ENCODE measurements at regions not wholly inside any gene's neighbourhood (a gene's known extent, or its start where the extent isn't known, plus 50 kb on each side); places are given as distances from the start of the nearest gene placed in this dataset.

DNA sequence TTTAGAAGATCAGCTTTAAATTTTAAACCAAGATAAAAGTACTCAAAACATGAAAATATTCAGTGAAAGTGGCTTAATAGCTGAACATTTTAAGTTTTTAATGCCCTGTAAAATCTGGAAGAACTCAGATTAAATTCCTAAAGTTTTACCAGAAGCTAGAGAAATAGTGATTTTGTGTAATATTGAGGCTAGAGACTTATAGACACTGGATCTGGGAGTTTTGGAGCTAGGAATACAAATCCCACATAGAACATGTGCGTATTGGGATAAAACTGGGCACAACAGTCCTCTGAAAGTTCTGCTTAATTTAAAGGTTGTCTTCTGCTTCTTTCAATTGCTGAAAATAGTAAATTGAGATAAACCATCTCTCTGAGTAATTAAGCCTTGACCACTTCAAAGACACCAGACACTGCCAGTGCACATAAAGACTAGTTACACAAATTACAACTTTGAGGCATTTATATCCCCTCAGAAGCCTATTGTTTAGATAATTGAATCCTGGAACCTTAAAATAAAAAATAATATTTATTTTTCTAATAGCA is 1382.5 kb downstream of the OTOL1 start:
- H3K36me3 ChIP-seq (replicated peaks in 1 of 2; ENCODE audit: control insufficient read depth in 1 of 2, insufficient read depth in 2 of 2, low read length in 2 of 2), result no peaks in the 10 kb centered on the region
- in situ Hi-C loops (cut with HindIII; ENCODE audit: extremely low pct_ligation_motif_present, low pct_unique_long_range_greater_than_20kb), result no loop called here
- no peak for FAIRE-seq
- no peaks in the 10 kb centered on the region for H3K27me3 ChIP-seq (ENCODE audit: control insufficient read depth in 1 of 2, insufficient read depth in 2 of 2, low read length in 2 of 2)
- no peak for ATAC-seq
- POLR2A ChIA-PET, result no interaction called here
- intact Hi-C loops (cut with micrococcal nuclease; ENCODE audit: unreplicated experiment), result no loop called here
- H3K4me2 ChIP-seq (ENCODE audit: low read depth, low read length), result no peak overlapping the region
- DNase-seq (ENCODE audit: low spot score), result no peak
- H3K9ac ChIP-seq (ENCODE audit: insufficient read depth, low read depth, low read length), result no peak overlapping the region
- H3K79me2 ChIP-seq (ENCODE audit: insufficient read depth, low read length), result no peaks in the 10 kb centered on the region
- H3K4me3 ChIP-seq (replicated peaks in 1 of 3; ENCODE audit: insufficient read depth in 1 of 3, low read depth in 2 of 3, low read length in 3 of 3), result no peak overlapping the region
- H3K27ac ChIP-seq (ENCODE audit: extremely low read length, insufficient read depth, low read length), result no peak overlapping the region
- no peaks in the 10 kb centered on the region for H4K20me1 ChIP-seq (ENCODE audit: insufficient read depth, low read length)
- no peaks in the 10 kb centered on the region for H3K9me3 ChIP-seq (ENCODE audit: low read length)
- CTCF ChIA-PET (ENCODE audit: low intra/inter-chr PET ratio, low total read pairs), result no interaction called here
- no peaks in the 10 kb centered on the region for H3K4me1 ChIP-seq (ENCODE audit: insufficient read depth, low read length)
- 0% methylated on average over 1 of the region's 1 CpG for WGBS (ENCODE audit: low lambda C conversion rate)
- BruUV-seq (replicated peaks), result no TSS peak
- no peak overlapping the region for H2AFZ ChIP-seq (ENCODE audit: low read length)
- TF ChIP-seq HDAC2 (CRISPR knock-in tag; IDR thresholded peaks at IDR 0.05) (no peak), CCDC6 (CRISPR knock-in tag; IDR thresholded peaks at IDR 0.05) (no peak), TOPORS (CRISPR knock-in tag; IDR thresholded peaks at IDR 0.05) (no peak), AGO2 (optimal IDR thresholded peaks at IDR 0.05; ENCODE audit: low read depth, low read length) (no peak), ZNF10 (CRISPR knock-in tag; IDR thresholded peaks at IDR 0.05; ENCODE audit: borderline replicate concordance, low read depth) (no peak), HCFC1 (IDR thresholded peaks at IDR 0.05; ENCODE audit: low read depth, low read length) (no peak), RAD21 (CRISPR knock-in tag; IDR thresholded peaks at IDR 0.05) (no peak), ZNF652 (CRISPR knock-in tag; IDR thresholded peaks at IDR 0.05; ENCODE audit: borderline replicate concordance, low read depth) (no peak), IKZF1 (IDR thresholded peaks at IDR 0.05) (no peak), BHLHE40 (IDR thresholded peaks at IDR 0.05; ENCODE audit: low read length) (no peak), ZNF883 (CRISPR knock-in tag; IDR thresholded peaks at IDR 0.05; ENCODE audit: not compliant biosample characterization) (no peak), FOXM1 (CRISPR knock-in tag; IDR thresholded peaks at IDR 0.05) (no peak), SNRNP70 (IDR thresholded peaks at IDR 0.05; ENCODE audit: low read depth, low read length) (no peak), ZNF329 (CRISPR knock-in tag; IDR thresholded peaks at IDR 0.05; ENCODE audit: low read depth) (no peak), PHF8 (CRISPR knock-in tag; IDR thresholded peaks at IDR 0.05) (no peak), MAFK (conservative IDR thresholded peaks at IDR 0.05 in 1 of 2, IDR thresholded peaks at IDR 0.05 in 1 of 2; ENCODE audit: low read length in 2 of 2) (no peak)
- TF ChIP-seq, protein P1, sequence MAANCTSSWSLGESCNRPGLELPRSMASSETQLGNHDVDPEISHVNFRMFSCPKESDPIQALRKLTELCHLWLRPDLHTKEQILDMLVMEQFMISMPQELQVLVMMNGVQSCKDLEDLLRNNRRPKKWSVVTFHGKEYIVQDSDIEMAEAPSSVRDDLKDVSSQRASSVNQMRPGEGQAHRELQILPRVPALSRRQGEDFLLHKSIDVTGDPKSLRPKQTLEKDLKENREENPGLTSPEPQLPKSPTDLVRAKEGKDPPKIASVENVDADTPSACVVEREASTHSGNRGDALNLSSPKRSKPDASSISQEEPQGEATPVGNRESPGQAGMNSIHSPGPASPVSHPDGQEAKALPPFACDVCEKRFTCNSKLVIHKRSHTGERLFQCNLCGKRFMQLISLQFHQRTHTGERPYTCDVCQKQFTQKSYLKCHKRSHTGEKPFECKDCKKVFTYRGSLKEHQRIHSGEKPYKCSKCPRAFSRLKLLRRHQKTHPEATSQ (CRISPR knock-in tag; IDR thresholded peaks at IDR 0.05; ENCODE audit: borderline replicate concordance), result no peak
- TF ChIP-seq, protein P2, sequence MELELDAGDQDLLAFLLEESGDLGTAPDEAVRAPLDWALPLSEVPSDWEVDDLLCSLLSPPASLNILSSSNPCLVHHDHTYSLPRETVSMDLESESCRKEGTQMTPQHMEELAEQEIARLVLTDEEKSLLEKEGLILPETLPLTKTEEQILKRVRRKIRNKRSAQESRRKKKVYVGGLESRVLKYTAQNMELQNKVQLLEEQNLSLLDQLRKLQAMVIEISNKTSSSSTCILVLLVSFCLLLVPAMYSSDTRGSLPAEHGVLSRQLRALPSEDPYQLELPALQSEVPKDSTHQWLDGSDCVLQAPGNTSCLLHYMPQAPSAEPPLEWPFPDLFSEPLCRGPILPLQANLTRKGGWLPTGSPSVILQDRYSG (CRISPR knock-in tag; IDR thresholded peaks at IDR 0.05), result no peak
- TF ChIP-seq, protein P3, sequence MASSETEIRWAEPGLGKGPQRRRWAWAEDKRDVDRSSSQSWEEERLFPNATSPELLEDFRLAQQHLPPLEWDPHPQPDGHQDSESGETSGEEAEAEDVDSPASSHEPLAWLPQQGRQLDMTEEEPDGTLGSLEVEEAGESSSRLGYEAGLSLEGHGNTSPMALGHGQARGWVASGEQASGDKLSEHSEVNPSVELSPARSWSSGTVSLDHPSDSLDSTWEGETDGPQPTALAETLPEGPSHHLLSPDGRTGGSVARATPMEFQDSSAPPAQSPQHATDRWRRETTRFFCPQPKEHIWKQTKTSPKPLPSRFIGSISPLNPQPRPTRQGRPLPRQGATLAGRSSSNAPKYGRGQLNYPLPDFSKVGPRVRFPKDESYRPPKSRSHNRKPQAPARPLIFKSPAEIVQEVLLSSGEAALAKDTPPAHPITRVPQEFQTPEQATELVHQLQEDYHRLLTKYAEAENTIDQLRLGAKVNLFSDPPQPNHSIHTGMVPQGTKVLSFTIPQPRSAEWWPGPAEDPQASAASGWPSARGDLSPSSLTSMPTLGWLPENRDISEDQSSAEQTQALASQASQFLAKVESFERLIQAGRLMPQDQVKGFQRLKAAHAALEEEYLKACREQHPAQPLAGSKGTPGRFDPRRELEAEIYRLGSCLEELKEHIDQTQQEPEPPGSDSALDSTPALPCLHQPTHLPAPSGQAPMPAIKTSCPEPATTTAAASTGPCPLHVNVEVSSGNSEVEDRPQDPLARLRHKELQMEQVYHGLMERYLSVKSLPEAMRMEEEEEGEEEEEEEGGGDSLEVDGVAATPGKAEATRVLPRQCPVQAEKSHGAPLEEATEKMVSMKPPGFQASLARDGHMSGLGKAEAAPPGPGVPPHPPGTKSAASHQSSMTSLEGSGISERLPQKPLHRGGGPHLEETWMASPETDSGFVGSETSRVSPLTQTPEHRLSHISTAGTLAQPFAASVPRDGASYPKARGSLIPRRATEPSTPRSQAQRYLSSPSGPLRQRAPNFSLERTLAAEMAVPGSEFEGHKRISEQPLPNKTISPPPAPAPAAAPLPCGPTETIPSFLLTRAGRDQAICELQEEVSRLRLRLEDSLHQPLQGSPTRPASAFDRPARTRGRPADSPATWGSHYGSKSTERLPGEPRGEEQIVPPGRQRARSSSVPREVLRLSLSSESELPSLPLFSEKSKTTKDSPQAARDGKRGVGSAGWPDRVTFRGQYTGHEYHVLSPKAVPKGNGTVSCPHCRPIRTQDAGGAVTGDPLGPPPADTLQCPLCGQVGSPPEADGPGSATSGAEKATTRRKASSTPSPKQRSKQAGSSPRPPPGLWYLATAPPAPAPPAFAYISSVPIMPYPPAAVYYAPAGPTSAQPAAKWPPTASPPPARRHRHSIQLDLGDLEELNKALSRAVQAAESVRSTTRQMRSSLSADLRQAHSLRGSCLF (CRISPR knock-in tag; IDR thresholded peaks at IDR 0.05; ENCODE audit: borderline replicate concordance), result no peak

Measured in HepG2 (cell line).